HL-60 (cell line): ENCODE measurements at regions not wholly inside any gene's neighbourhood (a gene's known extent, or its start where the extent isn't known, plus 50 kb on each side); places are given as distances from the start of the nearest gene placed in this dataset.

Source experiments
- CTCF ChIP-seq: IDR thresholded peaks from one replicate; pipeline ENCODE4 v1.5.1; 2011; ENCODE audit warnings: low read length, control low read depth, inconsistent platforms; ENCODE audit not compliant: insufficient read depth
- GABPA ChIP-seq: IDR thresholded peaks from 2 replicates; pipeline ENCODE4 v1.6.1; 2012; ENCODE audit warnings: low read depth
- POLR2AphosphoS5 ChIP-seq: IDR thresholded peaks from 2 replicates; pipeline ENCODE4 v1.6.1; 2012; ENCODE audit warnings: low read depth
- SPI1 ChIP-seq: IDR thresholded peaks from 2 replicates; pipeline ENCODE4 v1.6.1; 2012; ENCODE audit warnings: low read depth, mild to moderate bottlenecking, borderline replicate concordance

GRCh38 chr3:118538187-118538586, 496.5 kb downstream of the IGSF11 start:
- TF ChIP-seq CTCF (no peak), POLR2AphosphoS5 (no peak), GABPA (no peak), SPI1 (no peak)
